Activated T-cell treated with anti-CD3 and anti-CD28 coated beads, Interleukin-2, amount 50 U/mL, for 24 hours (primary cell): ENCODE measurements at regions not wholly inside any gene's neighbourhood (a gene's known extent, or its start where the extent isn't known, plus 50 kb on each side); places are given as distances from the start of the nearest gene placed in this dataset.

Source experiments
- DNase-seq: peaks from one replicate; pipeline ENCODE4 v3.0.0-alpha.2; 2020
- H3K27ac Mint-ChIP-seq: 2 replicates; pipeline ENCODE4 v1.8.0; 2020; ENCODE audit warnings: mild to moderate bottlenecking, mixed read lengths
- H3K27me3 Mint-ChIP-seq: 2 replicates; pipeline ENCODE4 v1.8.0; 2020; ENCODE audit warnings: mixed read lengths
- H3K36me3 Mint-ChIP-seq: 2 replicates; pipeline ENCODE4 v1.8.0; 2020; ENCODE audit warnings: low read depth, mixed read lengths
- H3K4me1 Mint-ChIP-seq: 2 replicates; pipeline ENCODE4 v1.8.0; 2020; ENCODE audit warnings: low read depth, mixed read lengths
- H3K4me3 Mint-ChIP-seq: 2 replicates; pipeline ENCODE4 v1.8.0; 2020; ENCODE audit warnings: mild to moderate bottlenecking, moderate library complexity, mixed read lengths
- H3K9me3 Mint-ChIP-seq: 2 replicates; pipeline ENCODE4 v1.8.0; 2020; ENCODE audit warnings: mixed read lengths

DNA sequence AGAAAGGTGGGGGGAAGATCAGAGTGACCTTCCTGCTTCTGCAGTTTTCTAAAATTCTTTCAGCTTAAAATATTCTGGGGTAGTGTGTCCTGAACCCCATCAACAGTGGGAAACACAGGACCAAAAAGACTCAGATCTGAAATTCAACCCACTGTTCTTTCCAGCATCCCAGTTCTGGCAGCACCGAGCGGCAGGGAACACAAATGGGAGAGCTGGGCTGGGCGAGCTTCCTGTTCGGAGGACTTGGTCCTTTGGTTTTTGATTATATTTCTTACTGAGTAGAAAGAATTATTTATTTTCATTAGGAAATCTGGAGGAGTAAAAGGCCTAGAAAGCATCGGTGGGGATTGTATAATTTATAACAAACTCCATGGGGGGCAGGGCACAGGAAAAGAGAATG, 239.1 kb downstream of the COG6 start:
- no peak overlapping the region for H3K4me3 Mint-ChIP-seq
- H3K4me1 Mint-ChIP-seq = peaks cover 38% of the 10 kb centered on the region
- no peaks in the 10 kb centered on the region for H3K27me3 Mint-ChIP-seq
- peaks cover 2% of the 10 kb centered on the region for H3K9me3 Mint-ChIP-seq
- DNase-seq = no peak
- no peaks in the 10 kb centered on the region for H3K36me3 Mint-ChIP-seq
- H3K27ac Mint-ChIP-seq = no peak overlapping the region

DNA sequence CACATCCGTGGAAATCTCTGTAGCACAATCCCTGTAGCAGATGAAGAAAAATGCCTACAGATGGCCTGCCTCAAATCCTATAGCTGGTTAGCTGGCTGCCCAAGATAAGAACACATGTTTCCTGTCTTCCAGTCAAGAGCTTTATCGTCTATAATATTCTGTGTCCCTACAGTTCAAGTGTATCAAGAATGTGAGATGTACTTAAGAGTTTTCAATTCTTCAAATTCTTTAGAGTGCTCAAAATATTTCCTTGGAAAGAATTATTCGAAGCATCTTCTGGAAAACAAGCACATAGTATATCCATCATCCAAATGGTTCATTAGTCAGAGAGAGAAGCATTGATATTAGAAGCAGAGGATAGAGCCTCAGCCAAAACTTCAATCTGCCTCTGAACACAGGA, 239.8 kb downstream of the COG6 start:
- Mint-ChIP-seq H3K9me3 (peaks cover 2% of the 10 kb centered on the region), H3K4me3 (no peak overlapping the region), H3K36me3 (no peaks in the 10 kb centered on the region), H3K4me1 (peaks cover 38% of the 10 kb centered on the region), H3K27ac (no peak overlapping the region), H3K27me3 (no peaks in the 10 kb centered on the region)
- DNase-seq = no peak

DNA sequence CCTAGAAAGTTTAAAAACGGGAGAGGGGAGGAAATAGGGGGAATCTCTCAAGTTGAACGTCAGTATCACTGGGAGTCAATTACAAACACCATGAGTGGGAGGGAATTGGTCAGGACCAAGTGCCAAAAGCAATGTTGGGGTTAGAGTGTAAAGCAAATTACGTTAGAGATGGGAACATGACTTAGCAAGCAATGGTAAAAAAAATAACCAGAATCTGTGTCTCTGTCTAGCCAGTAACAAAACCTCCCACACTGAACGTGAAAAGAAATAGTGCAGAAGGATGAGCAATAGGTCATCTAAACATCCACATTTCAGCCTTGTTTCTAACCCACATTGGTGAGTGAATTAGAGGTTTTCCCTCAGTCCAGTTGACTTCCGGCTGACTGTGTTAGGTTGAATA, 242.2 kb downstream of the COG6 start:
- peaks cover 22% of the 10 kb centered on the region for H3K4me1 Mint-ChIP-seq
- H3K27ac Mint-ChIP-seq = no peak overlapping the region
- DNase-seq = no peak
- peaks cover 2% of the 10 kb centered on the region for H3K9me3 Mint-ChIP-seq
- H3K36me3 Mint-ChIP-seq = no peaks in the 10 kb centered on the region
- H3K4me3 Mint-ChIP-seq = no peak overlapping the region
- no peaks in the 10 kb centered on the region for H3K27me3 Mint-ChIP-seq

DNA sequence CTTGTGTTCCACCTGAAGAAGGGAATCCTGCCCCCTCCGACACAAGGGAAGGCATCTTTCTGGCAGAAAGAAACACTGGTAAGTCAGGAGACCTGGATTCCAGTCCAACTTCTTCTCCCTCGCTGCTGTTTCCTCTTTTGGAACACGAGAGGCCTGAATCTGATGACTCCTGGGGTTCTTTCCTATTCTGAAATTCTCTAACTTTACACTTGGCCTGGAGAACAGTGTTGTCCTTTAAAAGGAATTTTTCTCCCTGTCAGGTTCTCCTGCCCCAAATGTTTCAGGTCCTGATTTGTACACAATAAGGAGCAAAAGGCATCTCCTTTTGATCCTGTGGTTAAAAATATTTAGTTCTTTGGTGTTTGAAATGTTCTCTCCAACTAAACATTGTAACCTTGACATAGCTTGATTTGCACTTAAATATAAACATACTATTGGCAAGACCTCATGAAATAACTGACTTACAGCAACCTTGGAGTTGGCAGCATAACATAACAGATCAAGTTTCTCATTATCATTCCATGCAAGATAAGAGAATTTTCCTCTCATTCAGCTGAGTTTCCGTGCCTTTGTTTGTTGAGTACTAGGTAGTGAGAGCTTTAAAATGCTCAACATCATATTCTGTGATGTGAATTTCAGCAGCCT, 244.8 kb downstream of the COG6 start:
- no peak for DNase-seq
- Mint-ChIP-seq H3K9me3 (peaks cover 2% of the 10 kb centered on the region), H3K36me3 (no peaks in the 10 kb centered on the region), H3K4me3 (no peak overlapping the region), H3K27me3 (no peaks in the 10 kb centered on the region), H3K27ac (no peak overlapping the region), H3K4me1 (peaks cover 1% of the 10 kb centered on the region)

DNA sequence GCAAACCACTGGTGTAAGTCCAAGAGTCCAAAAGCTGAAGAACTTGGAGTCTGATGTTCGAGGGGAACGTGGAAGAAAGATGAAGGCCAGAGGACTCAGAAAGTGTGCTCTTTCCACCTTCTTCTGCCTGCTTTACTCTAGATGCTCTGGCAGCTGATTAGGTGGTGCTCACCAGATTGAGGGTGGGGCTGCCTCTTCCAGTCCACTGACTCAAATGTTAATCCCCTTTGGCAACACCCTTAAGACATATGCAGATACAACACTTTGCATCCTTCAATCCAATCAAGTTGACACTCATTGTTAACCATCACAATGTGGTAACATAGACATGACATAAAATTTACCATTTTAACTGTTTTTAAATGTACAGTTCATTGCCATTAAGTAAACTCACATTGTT, 249.5 kb downstream of the COG6 start:
- Mint-ChIP-seq H3K27me3 (no peaks in the 10 kb centered on the region), H3K4me1 (peaks cover 4% of the 10 kb centered on the region), H3K27ac (no peak overlapping the region), H3K9me3 (no peaks in the 10 kb centered on the region), H3K4me3 (no peak overlapping the region), H3K36me3 (no peaks in the 10 kb centered on the region)
- DNase-seq = no peak

DNA sequence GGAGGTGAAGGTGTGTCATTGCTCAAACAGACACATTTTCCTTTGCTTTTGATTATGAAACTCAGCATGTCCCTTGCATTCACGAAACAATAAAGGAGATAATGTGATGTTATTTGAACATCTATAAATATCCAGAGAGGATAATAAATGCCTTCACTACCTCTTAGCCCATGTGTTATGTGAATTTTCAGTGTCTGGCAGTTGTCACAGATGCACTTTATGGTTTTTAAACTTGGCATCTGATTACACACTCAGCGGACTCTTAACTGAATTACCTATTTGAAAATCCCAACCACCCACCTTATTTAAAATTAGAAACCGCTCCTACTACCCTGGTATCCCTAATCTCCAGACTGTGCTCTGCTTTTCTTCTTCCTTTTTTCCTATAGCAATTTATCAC, 254.2 kb downstream of the COG6 start:
- no peak overlapping the region for H3K4me3 Mint-ChIP-seq
- H3K27ac Mint-ChIP-seq = no peak overlapping the region
- peaks cover 22% of the 10 kb centered on the region for H3K4me1 Mint-ChIP-seq
- H3K36me3 Mint-ChIP-seq = no peaks in the 10 kb centered on the region
- H3K9me3 Mint-ChIP-seq = no peaks in the 10 kb centered on the region
- H3K27me3 Mint-ChIP-seq = peaks cover 7% of the 10 kb centered on the region
- DNase-seq = no peak

DNA sequence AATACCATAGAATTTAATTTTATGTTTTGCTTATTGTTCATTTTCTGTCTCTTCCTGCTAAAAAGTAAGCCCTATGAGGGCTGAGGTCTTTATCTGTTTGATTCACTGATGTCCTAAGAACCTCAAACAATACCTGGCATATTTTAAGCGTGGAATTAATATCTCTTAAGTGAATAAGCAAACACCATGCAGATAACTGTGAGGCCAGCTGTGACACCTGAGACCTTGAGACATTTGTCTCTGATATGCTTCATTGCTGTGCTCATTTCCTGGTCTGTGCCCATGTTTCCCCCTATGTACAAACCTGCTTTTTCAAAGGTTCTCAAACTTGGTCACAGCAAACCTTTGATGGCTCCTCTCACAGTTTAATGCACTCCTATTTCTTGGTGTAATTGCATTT, 254.6 kb downstream of the COG6 start:
- Mint-ChIP-seq H3K4me1 (peaks cover 22% of the 10 kb centered on the region), H3K27me3 (peaks cover 7% of the 10 kb centered on the region), H3K27ac (no peak overlapping the region)

DNA sequence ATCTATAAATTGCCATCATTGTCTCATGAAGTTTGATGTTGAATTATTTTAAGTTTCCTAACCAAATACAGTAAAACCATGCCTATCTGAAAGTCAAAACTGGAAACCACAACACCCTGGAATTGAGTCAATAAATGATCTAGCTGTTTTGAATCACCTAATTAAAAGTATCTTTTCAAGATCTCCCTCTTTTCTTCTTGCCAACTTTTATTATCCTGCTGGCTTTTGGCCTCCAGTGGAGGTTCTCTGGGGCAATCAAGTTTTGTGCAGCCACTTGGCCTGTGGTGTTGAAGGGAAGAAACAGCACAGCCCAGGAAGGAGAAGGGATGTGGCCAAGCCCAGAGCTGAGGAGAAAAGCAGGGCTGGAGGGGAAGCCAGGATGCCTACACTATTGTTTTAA, 255.4 kb downstream of the COG6 start:
- H3K27ac Mint-ChIP-seq = no peak overlapping the region
- H3K27me3 Mint-ChIP-seq = peaks cover 7% of the 10 kb centered on the region
- H3K36me3 Mint-ChIP-seq = no peaks in the 10 kb centered on the region

More for the DNA sequence above, 254.6 kb downstream of the COG6 start:
- Mint-ChIP-seq H3K9me3 (no peaks in the 10 kb centered on the region), H3K36me3 (no peaks in the 10 kb centered on the region), H3K4me3 (no peak overlapping the region)
- no peak for DNase-seq

DNA sequence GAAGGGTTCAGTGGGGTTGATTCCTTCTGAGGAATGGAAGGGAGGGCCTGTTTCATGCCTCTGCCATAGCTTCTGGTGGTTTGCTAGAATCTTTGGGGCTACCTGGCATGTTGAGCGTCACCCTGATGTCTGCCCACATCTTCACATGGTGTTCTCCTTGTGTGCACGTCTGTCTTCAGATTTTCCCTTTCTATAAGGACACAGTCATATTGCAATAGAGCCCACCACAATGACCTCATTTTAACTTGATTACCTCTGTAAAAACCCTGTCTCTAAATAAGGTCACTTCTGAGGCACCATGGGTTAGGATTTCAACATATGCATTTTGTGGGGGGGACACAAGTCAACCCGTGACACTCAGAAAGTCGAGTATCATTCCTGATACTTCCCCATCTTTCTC, 257.9 kb downstream of the COG6 start:
- Mint-ChIP-seq H3K36me3 (no peaks in the 10 kb centered on the region), H3K27me3 (peaks cover 7% of the 10 kb centered on the region), H3K27ac (no peak overlapping the region), H3K9me3 (no peaks in the 10 kb centered on the region), H3K4me3 (no peak overlapping the region), H3K4me1 (peaks cover 24% of the 10 kb centered on the region)
- DNase-seq = no peak

More for the DNA sequence above, 255.4 kb downstream of the COG6 start:
- peak; percentile 31 for DNase-seq
- Mint-ChIP-seq H3K9me3 (no peaks in the 10 kb centered on the region), H3K4me1 (peaks cover 22% of the 10 kb centered on the region), H3K4me3 (no peak overlapping the region)

DNA sequence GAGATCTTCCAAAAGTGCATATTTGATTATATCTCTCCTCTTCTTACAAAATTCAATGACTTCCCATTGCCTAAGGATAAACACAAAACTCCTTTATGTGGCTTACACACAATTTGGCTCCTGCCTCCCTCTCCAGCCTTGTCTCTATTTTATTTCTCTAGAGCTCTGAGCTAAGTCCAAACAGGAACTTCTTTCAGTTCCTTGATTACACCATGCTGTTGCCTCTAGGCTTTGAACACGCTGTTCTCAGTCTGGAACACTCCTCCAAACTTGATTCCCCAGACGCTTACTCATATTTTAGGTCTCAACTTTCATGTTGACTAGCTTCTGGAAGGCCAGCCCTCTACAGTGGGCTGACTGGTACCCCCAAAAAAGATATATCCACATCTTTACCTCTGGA, 258.5 kb downstream of the COG6 start:
- no peak overlapping the region for H3K4me3 Mint-ChIP-seq
- H3K4me1 Mint-ChIP-seq = peaks cover 29% of the 10 kb centered on the region
- H3K9me3 Mint-ChIP-seq = no peaks in the 10 kb centered on the region
- H3K27me3 Mint-ChIP-seq = peaks cover 7% of the 10 kb centered on the region
- no peak for DNase-seq
- H3K36me3 Mint-ChIP-seq = no peaks in the 10 kb centered on the region
- no peak overlapping the region for H3K27ac Mint-ChIP-seq

DNA sequence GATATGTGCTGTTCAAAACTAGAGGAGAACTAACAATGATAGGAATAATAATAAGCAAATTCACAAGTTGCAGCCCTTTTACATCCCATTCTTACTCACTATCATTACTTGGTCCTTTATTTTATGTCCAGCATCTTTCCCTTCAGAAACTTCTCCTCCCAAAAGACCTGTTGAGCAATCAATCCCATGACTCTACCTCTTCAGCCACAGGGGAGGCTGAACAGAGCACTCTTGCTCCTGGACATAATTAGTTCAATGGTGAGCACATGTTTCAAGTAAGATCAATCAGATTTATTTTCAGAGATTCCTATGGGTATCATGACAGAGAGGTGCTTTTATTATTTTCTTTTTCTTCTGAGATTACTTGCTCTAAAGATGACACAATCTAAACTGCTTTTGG, 260.0 kb downstream of the COG6 start:
- no peak overlapping the region for H3K4me3 Mint-ChIP-seq
- no peak overlapping the region for H3K27ac Mint-ChIP-seq
- DNase-seq = no peak
- peaks cover 7% of the 10 kb centered on the region for H3K27me3 Mint-ChIP-seq
- H3K4me1 Mint-ChIP-seq = peaks cover 25% of the 10 kb centered on the region
- no peaks in the 10 kb centered on the region for H3K36me3 Mint-ChIP-seq
- H3K9me3 Mint-ChIP-seq = no peaks in the 10 kb centered on the region

DNA sequence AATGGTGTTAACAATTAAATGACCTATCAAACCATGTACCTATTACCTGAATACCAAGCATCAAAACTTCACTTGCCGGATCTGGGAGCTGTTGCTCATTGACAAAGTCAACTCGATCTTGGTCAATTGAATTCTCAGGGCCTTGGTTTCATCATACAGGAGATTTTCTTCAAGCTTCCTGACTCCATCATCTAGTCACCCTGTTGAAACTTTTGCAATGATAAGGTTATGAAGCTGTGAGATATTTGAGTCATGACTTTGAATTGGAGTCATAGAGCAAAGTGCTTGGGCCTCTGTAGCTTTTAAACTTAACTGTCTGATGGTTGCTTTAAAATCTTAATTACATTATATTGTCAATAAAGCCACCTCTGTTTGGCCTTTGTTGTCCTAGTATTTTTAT, 260.9 kb downstream of the COG6 start:
- no peak overlapping the region for H3K27ac Mint-ChIP-seq
- H3K9me3 Mint-ChIP-seq = no peaks in the 10 kb centered on the region
- no peak for DNase-seq
- peaks cover 19% of the 10 kb centered on the region for H3K4me1 Mint-ChIP-seq
- no peaks in the 10 kb centered on the region for H3K36me3 Mint-ChIP-seq
- H3K4me3 Mint-ChIP-seq = no peak overlapping the region
- H3K27me3 Mint-ChIP-seq = peaks cover 7% of the 10 kb centered on the region

DNA sequence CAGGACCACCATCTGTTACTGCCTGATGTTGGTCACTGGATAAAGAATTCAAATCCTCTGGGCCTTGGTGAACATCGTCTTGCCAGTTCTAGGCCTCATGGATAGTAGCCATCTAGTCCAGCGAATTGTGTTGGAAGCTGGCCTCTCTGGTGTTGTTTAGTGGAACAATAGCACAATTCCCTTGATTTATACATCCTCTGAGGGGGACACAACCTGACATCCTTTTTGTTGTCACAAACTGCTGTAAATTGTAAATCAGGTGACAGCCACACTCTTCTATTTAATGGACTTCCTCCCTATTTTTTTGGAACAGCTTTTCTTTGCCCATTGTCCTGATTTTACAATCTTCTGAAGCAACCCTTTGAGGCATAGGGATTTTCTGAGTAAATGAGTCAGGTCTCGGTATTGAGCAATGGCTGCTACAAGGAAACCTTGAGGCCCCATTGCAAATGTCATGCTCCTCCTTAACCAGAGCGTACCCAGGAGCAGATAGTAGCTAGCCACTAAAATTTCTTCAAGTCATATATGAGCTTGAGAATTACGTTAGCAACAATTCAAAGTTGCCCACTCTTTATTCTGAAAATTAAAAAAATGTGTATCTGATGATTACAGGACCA, 263.3 kb downstream of the COG6 start:
- DNase-seq = no peak
- Mint-ChIP-seq H3K4me1 (peaks cover 13% of the 10 kb centered on the region), H3K27me3 (peaks cover 3% of the 10 kb centered on the region)

DNA sequence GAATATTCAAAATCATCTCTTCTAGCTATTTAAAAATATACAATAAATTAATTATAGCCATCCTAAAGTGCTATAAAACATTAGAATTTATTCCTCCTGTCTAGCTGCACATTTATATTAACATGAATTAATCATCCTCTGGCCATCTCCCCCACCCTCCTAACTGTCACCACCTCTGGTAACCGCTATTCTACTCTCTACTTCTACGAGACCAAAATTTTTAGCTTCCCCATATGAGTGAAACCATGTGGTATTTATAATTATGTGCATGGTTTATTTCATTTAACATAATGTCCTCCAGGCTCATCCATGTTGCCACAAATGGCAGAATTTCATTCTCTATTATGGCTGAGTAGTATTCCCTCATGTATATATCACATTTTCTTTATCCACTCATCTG, 265.2 kb downstream of the COG6 start:
- peaks cover 11% of the 10 kb centered on the region for H3K4me1 Mint-ChIP-seq
- no peak for DNase-seq
- H3K27ac Mint-ChIP-seq = no peak overlapping the region
- no peak overlapping the region for H3K4me3 Mint-ChIP-seq
- H3K9me3 Mint-ChIP-seq = peaks cover 17% of the 10 kb centered on the region
- H3K36me3 Mint-ChIP-seq = no peaks in the 10 kb centered on the region
- no peaks in the 10 kb centered on the region for H3K27me3 Mint-ChIP-seq

More for the DNA sequence above, 263.3 kb downstream of the COG6 start:
- Mint-ChIP-seq H3K4me3 (no peak overlapping the region), H3K27ac (no peak overlapping the region), H3K9me3 (peaks cover 7% of the 10 kb centered on the region), H3K36me3 (no peaks in the 10 kb centered on the region)

DNA sequence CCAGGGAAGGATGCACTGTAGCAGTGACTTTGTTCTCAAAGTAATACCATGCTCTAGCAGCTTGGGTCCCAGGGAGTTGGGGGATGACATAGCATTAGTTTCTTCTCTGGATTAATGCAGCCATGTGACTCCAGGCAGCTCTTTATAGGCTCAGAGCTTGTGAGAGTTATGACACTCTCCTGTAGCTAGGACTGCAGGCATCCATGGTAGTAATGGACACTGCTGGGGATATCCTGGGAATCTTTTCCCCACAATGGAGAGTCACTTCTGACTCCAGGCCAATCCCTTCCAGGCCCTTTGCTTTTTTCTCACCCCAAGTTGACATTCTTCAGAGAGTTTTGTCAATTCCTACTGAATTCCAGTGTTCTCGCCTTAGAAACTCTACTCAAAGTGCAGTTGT, 270.9 kb downstream of the COG6 start:
- Mint-ChIP-seq H3K27ac (no peak overlapping the region), H3K9me3 (peaks cover 18% of the 10 kb centered on the region), H3K27me3 (peaks cover 2% of the 10 kb centered on the region), H3K4me1 (peaks cover 15% of the 10 kb centered on the region), H3K36me3 (no peaks in the 10 kb centered on the region), H3K4me3 (no peak overlapping the region)
- no peak for DNase-seq
